Sigmoid colon (tissue), 4 donors: ENCODE measurements at regions not wholly inside any gene's neighbourhood (a gene's known extent, or its start where the extent isn't known, plus 50 kb on each side); places are given as distances from the start of the nearest gene placed in this dataset.

Experiments
- CTCF ChIP-seq, 4 experiments: fragments of 450-650 bp in 3 of 4; fragments of 200-600 bp in 1 of 4; IDR thresholded peaks; one replicate each; pipeline ENCODE4 v1.5.1; 2016 to 2019; ENCODE audit warnings: antibody characterized with exemption in 4 of 4, mild to moderate bottlenecking in 3 of 4, moderate library complexity in 2 of 4
- EP300 ChIP-seq, 4 donors: sonication (generic); formaldehyde crosslinking; IDR thresholded peaks; one replicate each; pipeline ENCODE4 v1.6.1; 2017; ENCODE audit warnings: antibody characterized with exemption in 4 of 4
- POLR2A ChIP-seq, 2 donors: fragments of 450-650 bp; IDR thresholded peaks; one replicate each; pipeline ENCODE4 v1.6.1; 2016; ENCODE audit warnings: antibody characterized with exemption in 2 of 2, mild to moderate bottlenecking in 2 of 2, moderate library complexity in 2 of 2
- POLR2AphosphoS5 ChIP-seq, 4 donors: sonication (generic); formaldehyde crosslinking; IDR thresholded peaks; one replicate each; pipeline ENCODE4 v1.6.1; 2017; ENCODE audit warnings: antibody characterized with exemption in 4 of 4

DNA sequence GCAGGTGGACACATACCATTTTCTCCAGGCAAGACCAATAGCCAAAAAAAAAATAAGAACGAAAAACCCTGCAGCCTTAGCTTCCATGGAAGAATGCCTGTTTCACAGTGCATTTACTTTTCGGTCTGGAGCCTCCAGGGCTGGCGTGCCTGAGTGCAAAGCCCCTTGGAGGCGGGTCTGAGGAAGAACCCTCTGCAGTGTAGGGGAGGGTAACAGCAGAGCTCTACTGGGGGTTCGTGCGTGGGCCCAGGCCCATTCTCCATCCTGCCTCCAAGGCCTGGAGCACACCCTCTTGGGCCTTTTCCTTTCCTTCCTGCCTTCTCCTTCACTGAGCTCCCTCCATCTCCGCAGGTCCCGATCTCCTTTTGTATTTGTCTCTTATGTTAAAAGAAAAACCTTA lies 172.3 kb upstream of the GLI3 start:
- TF ChIP-seq POLR2A (IDR thresholded peaks at IDR 0.05) (no peak), POLR2AphosphoS5 (IDR thresholded peaks at IDR 0.05) (no peak), CTCF (IDR thresholded peaks at IDR 0.05) (no peak), EP300 (IDR thresholded peaks at IDR 0.05) (no peak)
